ENCODE measurements at regions not wholly inside any gene's neighbourhood (a gene's known extent, or its start where the extent isn't known, plus 50 kb on each side); places are given as distances from the start of the nearest gene placed in this dataset.
"Not testable (repeated sequence)": the region's sequence is repeated elsewhere in the genome, so short reads cannot be mapped to it uniquely, and the experiment has no call there.

- DNase-seq (ENCODE audit: low read depth in 2 of 2), result no peak
These were observed 231.3 kb upstream of the SLC30A5 start for GRCh38 chr5:68862560-68862959.

- not testable (repeated sequence) for DNase-seq (ENCODE audit: low read depth in 2 of 2)
These were observed 228.6 kb upstream of the SLC30A5 start for GRCh38 chr5:68865192-68865591.

- no peak for DNase-seq (ENCODE audit: low read depth in 2 of 2)
These were observed 221.6 kb upstream of the SLC30A5 start for GRCh38 chr5:68872088-68872839.

GRCh38 chr5:68873198-68873597 is 220.6 kb upstream of the SLC30A5 start:
- no peak for DNase-seq (ENCODE audit: low read depth in 2 of 2)

- no peak for DNase-seq (ENCODE audit: low read depth in 2 of 2)
These were observed 218.5 kb upstream of the SLC30A5 start for GRCh38 chr5:68875351-68875750.

- no peak for DNase-seq (ENCODE audit: low read depth in 2 of 2)
These were observed 210.4 kb upstream of the SLC30A5 start for GRCh38 chr5:68883436-68883835.

GRCh38 chr5:68884144-68884754 is 209.6 kb upstream of the SLC30A5 start:
- DNase-seq (ENCODE audit: low read depth in 2 of 2), result no peak

GRCh38 chr5:68884883-68885282 is 208.9 kb upstream of the SLC30A5 start:
- DNase-seq (ENCODE audit: low read depth in 2 of 2), result no peak

GRCh38 chr5:68886814-68887213 is 207.0 kb upstream of the SLC30A5 start:
- no peak for DNase-seq (ENCODE audit: low read depth in 2 of 2)

- no peak for DNase-seq (ENCODE audit: low read depth in 2 of 2)
These were observed 202.1 kb upstream of the SLC30A5 start for GRCh38 chr5:68891718-68892117.

GRCh38 chr5:68894673-68895072 is 199.1 kb upstream of the SLC30A5 start:
- no peak for DNase-seq (ENCODE audit: low read depth in 2 of 2)

- DNase-seq (ENCODE audit: low read depth in 2 of 2), result peak; percentile 59 to 63
These were observed 194.8 kb upstream of the SLC30A5 start for GRCh38 chr5:68898951-68899471.

GRCh38 chr5:68911840-68912690 is 181.7 kb upstream of the SLC30A5 start:
- DNase-seq (ENCODE audit: low read depth in 2 of 2), result peak; percentile 50 to 60

GRCh38 chr5:68915079-68915478 is 178.7 kb upstream of the SLC30A5 start:
- no peak for DNase-seq (ENCODE audit: low read depth in 2 of 2)

GRCh38 chr5:68918306-68918705 is 175.5 kb upstream of the SLC30A5 start:
- DNase-seq (ENCODE audit: low read depth in 2 of 2), result no peak

GRCh38 chr5:68919988-68920490 is 173.8 kb upstream of the SLC30A5 start:
- DNase-seq (ENCODE audit: low read depth in 2 of 2), result no peak

- no peak for DNase-seq (ENCODE audit: low read depth in 2 of 2)
These were observed 172.9 kb upstream of the SLC30A5 start for GRCh38 chr5:68920888-68921287.

- DNase-seq (ENCODE audit: low read depth in 2 of 2), result no peak
These were observed 171.4 kb upstream of the SLC30A5 start for GRCh38 chr5:68922172-68922987.

- peak; percentile 20 to 36 for DNase-seq (ENCODE audit: low read depth in 2 of 2)
These were observed 169.2 kb upstream of the SLC30A5 start for GRCh38 chr5:68924481-68925145.

GRCh38 chr5:68928617-68929302 is 165.1 kb upstream of the SLC30A5 start:
- DNase-seq (ENCODE audit: low read depth in 2 of 2), result no peak

All from fibroblast of skin of left biceps (primary cell).